HL-60 (cell line): ENCODE measurements at regions not wholly inside any gene's neighbourhood (a gene's known extent, or its start where the extent isn't known, plus 50 kb on each side); places are given as distances from the start of the nearest gene placed in this dataset.

Source experiments
- POLR2AphosphoS5 ChIP-seq: IDR thresholded peaks from 2 replicates; pipeline ENCODE4 v1.6.1; 2012; ENCODE audit warnings: low read depth
- TF ChIP-seq, protein P1 (sequence below): IDR thresholded peaks from one replicate; pipeline ENCODE4 v1.5.1; 2011; ENCODE audit warnings: low read length, control low read depth, inconsistent platforms; ENCODE audit not compliant: insufficient read depth

DNA sequence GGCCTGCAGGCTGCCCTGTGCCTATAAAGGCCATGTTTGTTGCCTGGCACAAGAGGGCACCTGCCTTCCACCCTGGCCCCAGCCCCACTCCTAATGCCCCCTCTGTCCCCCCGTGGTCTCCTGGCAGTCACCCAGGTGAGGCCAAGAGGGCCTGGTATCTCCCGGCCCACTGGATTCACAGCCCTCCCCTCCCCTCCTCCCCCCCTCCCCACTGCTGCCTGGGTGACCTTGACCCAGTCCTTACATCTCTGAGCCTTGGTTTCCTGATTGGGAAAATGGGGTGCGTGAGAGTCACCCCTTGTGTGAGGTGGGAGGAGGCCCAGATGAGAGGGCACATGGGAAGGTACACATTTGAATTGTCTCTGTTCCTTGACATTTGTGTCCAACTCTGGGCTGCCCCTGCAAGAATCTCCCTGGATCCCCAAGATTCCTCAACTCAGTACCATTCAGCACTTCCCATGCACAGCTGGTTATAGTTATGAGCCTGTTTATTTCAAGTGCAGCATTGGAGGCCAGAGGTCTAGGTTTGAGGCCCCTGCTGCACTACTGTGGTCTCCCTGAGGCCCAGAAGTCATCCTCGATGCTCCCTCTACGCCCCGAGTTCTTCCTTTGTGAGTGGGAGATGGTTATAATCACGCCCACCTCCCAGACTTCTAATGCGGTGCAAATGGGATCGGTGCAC is 58.9 kb downstream of the TMEM270 start:
- TF ChIP-seq, protein P1, sequence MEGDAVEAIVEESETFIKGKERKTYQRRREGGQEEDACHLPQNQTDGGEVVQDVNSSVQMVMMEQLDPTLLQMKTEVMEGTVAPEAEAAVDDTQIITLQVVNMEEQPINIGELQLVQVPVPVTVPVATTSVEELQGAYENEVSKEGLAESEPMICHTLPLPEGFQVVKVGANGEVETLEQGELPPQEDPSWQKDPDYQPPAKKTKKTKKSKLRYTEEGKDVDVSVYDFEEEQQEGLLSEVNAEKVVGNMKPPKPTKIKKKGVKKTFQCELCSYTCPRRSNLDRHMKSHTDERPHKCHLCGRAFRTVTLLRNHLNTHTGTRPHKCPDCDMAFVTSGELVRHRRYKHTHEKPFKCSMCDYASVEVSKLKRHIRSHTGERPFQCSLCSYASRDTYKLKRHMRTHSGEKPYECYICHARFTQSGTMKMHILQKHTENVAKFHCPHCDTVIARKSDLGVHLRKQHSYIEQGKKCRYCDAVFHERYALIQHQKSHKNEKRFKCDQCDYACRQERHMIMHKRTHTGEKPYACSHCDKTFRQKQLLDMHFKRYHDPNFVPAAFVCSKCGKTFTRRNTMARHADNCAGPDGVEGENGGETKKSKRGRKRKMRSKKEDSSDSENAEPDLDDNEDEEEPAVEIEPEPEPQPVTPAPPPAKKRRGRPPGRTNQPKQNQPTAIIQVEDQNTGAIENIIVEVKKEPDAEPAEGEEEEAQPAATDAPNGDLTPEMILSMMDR: no peak
- TF ChIP-seq POLR2AphosphoS5: no peak
